ENCODE measurements at regions not wholly inside any gene's neighbourhood (a gene's known extent, or its start where the extent isn't known, plus 50 kb on each side); places are given as distances from the start of the nearest gene placed in this dataset.

- no peak for DNase-seq (ENCODE audit: low read depth)
Measured at GRCh38 chr5:165642366-165642765, 2136.9 kb downstream of the MAT2B start.

DNA sequence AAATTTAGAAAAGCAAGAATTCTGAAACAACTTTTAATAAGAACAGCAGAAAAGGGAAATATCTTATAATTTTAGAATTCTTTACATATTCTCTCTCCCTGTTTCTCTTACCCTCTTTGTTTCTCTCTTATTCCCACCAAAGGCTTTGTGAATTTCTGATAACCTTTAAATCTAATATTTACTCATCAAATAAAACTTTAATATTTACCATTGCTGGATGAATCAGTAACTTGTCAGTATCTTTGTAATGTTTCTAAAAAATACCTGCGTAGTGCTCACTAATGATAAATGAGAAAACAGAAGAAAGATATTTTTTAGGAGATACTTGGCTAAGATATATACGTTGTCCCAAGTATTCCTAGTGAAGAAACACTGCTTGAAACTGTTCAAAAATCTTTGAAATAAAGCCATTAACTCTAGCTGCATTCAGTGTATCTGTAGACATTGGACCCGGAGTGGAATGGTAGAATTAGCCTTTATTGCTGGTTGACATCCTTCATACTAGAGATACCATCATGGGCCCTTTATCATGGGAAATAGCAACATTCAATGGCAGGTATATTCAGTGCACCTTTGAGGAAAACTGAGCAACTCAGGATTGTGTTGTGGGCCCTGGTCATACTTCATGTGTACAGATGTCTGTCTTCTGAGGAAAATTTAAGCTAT is 2160.4 kb downstream of the MAT2B start:
- DNase-seq (ENCODE audit: low read depth): no peak

DNA sequence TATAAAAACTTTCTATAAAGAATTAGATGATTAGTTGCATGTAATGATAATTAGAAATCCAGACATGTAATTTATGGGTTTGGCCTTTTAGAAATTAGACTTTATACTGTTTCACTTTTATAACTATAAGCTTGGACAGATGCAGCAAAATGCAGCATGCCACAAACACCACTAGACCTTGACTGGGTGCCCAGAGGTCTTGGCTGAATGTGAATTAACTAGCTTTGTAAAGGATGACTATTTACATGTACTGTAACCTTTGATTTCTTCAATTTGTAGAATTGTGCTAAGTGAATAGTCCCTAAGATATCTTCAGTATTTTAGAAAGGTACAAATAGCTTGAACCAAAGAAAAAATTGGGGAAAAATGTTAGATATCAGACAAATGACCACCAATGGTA is 2168.1 kb downstream of the MAT2B start:
- DNase-seq (ENCODE audit: low read depth): no peak

- no peak for DNase-seq (ENCODE audit: low read depth)
Measured at GRCh38 chr5:165695796-165696195, 2190.4 kb downstream of the MAT2B start.

DNA sequence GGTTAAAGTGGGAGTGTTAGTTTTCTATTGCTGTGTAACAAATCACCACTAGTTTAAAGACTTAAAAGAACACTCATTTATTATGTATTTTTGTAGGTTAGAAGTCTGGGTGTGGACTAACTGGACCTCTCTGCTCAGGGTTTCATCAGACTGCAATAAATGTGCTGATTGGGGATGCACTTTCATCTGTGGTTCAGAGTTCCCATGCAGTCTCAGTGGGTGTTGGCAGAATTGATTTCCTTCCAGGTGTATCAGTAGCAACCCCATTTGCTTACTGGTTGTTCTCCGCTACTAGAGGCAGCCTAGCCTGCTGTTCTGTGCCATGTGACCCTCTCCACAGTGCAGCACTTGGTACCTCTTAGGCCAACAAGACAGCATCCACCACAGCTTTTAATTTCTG is 2200.5 kb downstream of the MAT2B start:
- DNase-seq (ENCODE audit: low read depth): no peak

GRCh38 chr5:165712011-165712410 is 2206.6 kb downstream of the MAT2B start:
- DNase-seq (ENCODE audit: low read depth): no peak

DNA sequence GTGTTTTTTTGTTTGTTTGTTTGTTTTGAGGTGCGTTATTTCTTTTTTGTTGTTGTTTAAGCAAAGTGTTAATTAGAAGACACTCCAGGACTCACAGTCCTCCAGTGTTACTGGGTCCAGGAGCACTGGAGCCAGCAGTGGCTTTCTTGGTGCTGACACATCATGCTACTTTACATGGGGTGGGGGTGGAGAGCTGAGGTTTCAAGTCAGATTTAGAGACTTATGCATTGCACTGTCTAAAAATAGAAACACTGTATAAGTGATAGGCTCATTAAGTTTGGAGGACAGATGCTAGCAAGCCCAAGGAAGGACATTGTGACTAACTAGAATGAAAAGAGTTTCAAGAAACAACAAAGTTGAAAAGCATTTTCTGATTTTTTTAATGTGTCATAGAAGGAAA is 2209.2 kb downstream of the MAT2B start:
- DNase-seq (ENCODE audit: low read depth): no peak

- no peak for DNase-seq (ENCODE audit: low read depth)
Measured at GRCh38 chr5:165720901-165721300, 2215.5 kb downstream of the MAT2B start.

DNA sequence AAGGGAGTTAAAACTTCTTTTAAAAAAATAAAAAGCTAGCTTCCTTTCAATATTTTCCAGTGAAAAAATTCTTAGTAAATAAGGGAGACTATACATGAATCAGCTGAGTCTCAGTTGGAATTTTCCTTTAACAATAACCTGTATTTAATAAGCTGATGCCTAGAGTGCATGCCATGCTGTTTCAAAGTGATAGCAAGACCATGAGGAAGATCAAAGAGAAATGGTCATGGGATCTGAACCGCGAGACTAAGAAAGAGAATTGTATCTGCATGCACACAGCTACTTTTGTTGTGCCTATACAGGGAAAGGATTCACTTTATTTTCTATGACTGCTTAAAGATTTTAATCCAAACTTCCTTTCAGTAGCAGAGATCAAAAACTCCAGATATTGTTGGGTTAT is 2217.0 kb downstream of the MAT2B start:
- DNase-seq (ENCODE audit: low read depth): no peak

GRCh38 chr5:165723931-165724330 is 2218.5 kb downstream of the MAT2B start:
- no peak for DNase-seq (ENCODE audit: low read depth)

DNA sequence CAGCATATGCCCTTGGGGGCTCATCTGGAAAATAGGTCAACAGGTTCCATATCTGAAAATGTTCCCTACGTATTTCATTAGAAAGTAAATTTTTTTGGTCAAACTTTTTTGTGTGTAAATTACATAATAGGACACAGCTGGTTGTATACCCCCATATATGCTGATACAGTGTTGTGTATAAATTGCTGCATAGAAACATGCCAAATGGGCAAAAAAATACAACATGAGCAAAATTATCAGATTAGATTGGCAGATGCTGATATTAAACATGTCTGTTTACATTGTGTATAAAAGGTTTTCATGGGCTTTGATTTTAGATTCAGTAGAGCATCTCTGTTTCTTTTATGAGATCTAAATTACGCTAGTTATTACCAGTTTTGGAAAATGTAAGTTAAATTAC is 2223.0 kb downstream of the MAT2B start:
- no peak for DNase-seq (ENCODE audit: low read depth)

GRCh38 chr5:165735388-165735787 is 2230.0 kb downstream of the MAT2B start:
- no peak for DNase-seq (ENCODE audit: low read depth)

GRCh38 chr5:165739079-165739741 is 2233.8 kb downstream of the MAT2B start:
- DNase-seq (ENCODE audit: low read depth): no peak

GRCh38 chr5:165757791-165758190 is 2252.4 kb downstream of the MAT2B start:
- no peak for DNase-seq (ENCODE audit: low read depth)

DNA sequence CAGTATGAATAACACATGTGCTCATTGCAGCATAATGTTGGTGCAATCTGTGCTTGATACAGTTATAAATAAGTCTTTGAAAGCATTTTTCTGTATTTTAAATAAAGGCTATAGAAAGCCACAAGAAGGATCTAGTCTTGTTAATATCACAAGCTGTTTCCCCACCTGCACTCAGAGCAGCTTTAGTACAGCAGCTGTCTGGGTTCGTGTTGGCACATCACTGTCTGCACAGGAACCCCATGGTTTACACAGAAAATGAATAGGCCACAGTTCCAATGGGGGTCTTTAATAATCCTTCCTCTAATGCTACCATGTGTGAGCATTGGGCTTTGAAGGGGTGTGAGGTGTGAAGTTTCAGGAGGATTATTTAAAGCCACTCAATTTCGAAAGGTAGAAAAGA is 2269.7 kb downstream of the MAT2B start:
- no peak for DNase-seq (ENCODE audit: low read depth)

- DNase-seq (ENCODE audit: low read depth): no peak
Measured at GRCh38 chr5:165779505-165779904, 2274.1 kb downstream of the MAT2B start.

DNA sequence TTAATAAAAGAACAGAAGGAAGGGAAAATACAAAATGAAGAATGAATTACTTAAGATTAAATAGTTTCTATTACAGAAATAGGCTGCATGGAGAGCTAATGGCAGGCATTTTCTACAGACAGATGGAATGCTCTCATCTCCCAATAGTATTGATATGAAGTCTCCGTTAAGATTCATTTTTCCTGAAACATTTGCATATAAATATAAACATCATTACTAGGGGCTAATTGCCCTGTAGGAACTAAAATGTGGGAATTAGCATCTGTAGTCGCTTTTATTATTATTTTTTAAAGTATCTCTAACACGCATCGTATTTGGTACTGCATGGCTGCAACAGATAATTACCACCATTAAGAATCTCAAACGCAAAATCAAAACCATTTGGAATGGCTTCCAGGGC is 2275.5 kb downstream of the MAT2B start:
- DNase-seq (ENCODE audit: low read depth): no peak

DNA sequence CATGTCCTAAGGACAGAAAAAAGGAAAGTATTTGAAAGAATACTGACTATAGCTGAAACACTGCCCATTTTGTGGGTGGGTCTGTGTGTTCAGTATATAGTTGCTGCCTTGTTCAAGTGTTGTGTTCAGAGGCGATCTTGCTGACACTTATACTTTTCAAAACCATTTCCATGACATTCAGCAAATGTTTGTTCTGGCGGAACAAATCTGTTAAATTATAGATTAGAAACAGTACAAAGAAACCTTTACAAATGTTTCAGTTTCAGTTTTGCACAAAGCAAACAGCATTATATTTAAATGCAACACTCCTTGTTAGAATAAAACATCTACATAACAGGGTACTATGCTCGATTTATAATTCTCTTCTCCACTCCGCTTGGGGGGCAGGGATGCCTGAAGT is 2276.3 kb downstream of the MAT2B start:
- no peak for DNase-seq (ENCODE audit: low read depth)

GRCh38 chr5:165783024-165783423 is 2277.6 kb downstream of the MAT2B start:
- no peak for DNase-seq (ENCODE audit: low read depth)

DNA sequence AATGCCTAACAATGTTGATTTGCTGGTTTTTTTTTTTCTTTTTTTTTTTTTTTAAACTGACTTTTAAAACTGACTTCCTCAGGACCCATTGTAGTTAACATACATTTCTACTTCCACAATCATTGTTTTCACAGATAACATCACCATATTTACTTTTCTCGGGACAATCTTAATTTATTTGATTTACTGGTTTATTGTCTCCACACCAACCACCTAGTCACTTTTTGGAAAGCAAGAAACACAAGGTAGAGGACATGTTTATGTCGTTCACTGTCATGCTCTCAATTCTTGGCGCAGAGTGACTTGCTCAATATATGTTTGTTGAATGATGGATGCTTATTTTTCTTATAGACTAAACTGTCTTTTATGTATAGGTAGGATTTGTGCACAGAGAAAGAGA is 2280.7 kb downstream of the MAT2B start:
- DNase-seq (ENCODE audit: low read depth): no peak

GRCh38 chr5:165795073-165795472 is 2289.7 kb downstream of the MAT2B start:
- no peak for DNase-seq (ENCODE audit: low read depth)

- no peak for DNase-seq (ENCODE audit: low read depth)
Measured at GRCh38 chr5:165805756-165806155, 2300.3 kb downstream of the MAT2B start.

DNA sequence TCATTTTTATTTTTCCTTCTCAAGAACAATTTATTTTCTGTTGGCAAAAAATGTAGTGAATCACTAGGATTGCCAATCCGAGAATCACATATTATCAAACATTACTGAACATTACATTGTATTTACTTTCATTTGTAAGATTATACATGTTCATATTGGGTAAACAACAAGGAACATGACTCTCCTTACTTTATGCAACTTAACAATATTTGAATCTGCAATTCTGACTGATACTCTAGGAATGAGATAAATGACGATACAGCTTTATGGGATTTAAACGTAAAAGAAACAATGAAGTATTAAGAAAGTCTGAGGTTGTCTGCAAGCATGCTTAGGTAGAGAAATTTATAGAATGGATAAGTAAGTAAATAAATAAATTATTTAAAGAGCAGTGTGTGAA is 2302.9 kb downstream of the MAT2B start:
- no peak for DNase-seq (ENCODE audit: low read depth)

DNA sequence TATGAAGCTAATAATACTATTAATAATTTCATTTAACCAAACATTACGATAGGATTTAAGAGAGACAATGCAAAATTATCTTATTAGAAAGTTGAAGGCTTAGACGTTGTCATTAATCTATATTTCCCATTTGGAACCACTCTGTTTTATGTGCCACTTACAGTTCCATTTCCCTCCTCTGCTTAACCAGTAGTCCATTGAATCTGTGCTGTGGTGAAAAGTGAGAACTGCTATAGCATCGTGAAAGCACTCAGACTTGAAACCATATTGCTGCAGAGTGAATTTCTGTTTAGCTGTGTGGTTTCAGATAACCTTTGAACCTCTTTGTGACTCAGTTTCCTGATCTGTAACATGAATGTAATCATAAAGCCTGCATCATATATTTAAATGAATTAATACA is 2304.5 kb downstream of the MAT2B start:
- no peak for DNase-seq (ENCODE audit: low read depth)

All from ELR (cell line).